ENCODE measurements at regions not wholly inside any gene's neighbourhood (a gene's known extent, or its start where the extent isn't known, plus 50 kb on each side); places are given as distances from the start of the nearest gene placed in this dataset.

- Histone ChIP-seq H3K4me1 (ENCODE audit: control insufficient read depth in 1 of 2, insufficient read depth in 2 of 2, low read length in 2 of 2) (no peaks in the 10 kb centered on the region), H4K20me1 (ENCODE audit: insufficient read depth) (no peaks in the 10 kb centered on the region), H3K36me3 (ENCODE audit: control insufficient read depth in 1 of 2, insufficient read depth in 2 of 2, low read length in 2 of 2) (no peaks in the 10 kb centered on the region), H3K9me3 (ENCODE audit: control insufficient read depth in 1 of 2, insufficient read depth in 1 of 2, low read depth in 1 of 2, low read length in 2 of 2) (peaks cover 0 to 16% of the 10 kb centered on the region in 2 experiments; a peak in 2 of 4 replicates), H3K4me3 (replicated peaks in 1 of 2; ENCODE audit: low read depth in 1 of 2, low read length in 2 of 2) (no peak overlapping the region), H3K79me2 (ENCODE audit: insufficient read depth, low read length) (no peaks in the 10 kb centered on the region), H3K9ac (ENCODE audit: low read length) (no peak overlapping the region), H3K9me2 (ENCODE audit: insufficient read depth) (no peaks in the 10 kb centered on the region), H3K27ac (ENCODE audit: low read depth, low read length) (no peak overlapping the region), H2AFZ (ENCODE audit: low read depth, low read length, poor library complexity, severe bottlenecking) (no peak overlapping the region), H3K4me2 (ENCODE audit: low read length) (no peak overlapping the region), H3K27me3 (ENCODE audit: insufficient read depth, low read length) (no peaks in the 10 kb centered on the region)
- CTCF ChIA-PET: no interaction called here
- intact Hi-C loops (cut with micrococcal nuclease): no loop called here
- no peak for ATAC-seq
- no peak for DNase-seq (ENCODE audit: low read depth, low spot score)
- no TSS peak for BruUV-seq (replicated peaks)
- TF ChIP-seq EZH2phosphoT487 (IDR thresholded peaks at IDR 0.05; ENCODE audit: borderline replicate concordance) (no peak), SIN3A (IDR thresholded peaks at IDR 0.05; ENCODE audit: low read depth) (no peak), ELF1 (IDR thresholded peaks at IDR 0.05; ENCODE audit: borderline replicate concordance, low read depth) (no peak), SRF (IDR thresholded peaks at IDR 0.05; ENCODE audit: low read depth) (no peak), EGR1 (IDR thresholded peaks at IDR 0.05; ENCODE audit: low read depth) (no peak), POLR2A (IDR thresholded peaks at IDR 0.05; ENCODE audit: borderline replicate concordance, extremely low read depth, insufficient read depth, insufficient read length) (no peak), RAD21 (IDR thresholded peaks at IDR 0.05; ENCODE audit: low read depth) (no peak), SP1 (IDR thresholded peaks at IDR 0.05; ENCODE audit: low read depth) (no peak), MAX (IDR thresholded peaks at IDR 0.05) (no peak), FOSL1 (IDR thresholded peaks at IDR 0.05; ENCODE audit: low read depth) (no peak), JUND (IDR thresholded peaks at IDR 0.05) (no peak), ZNF274 (IDR thresholded peaks at IDR 0.05; ENCODE audit: low read depth, low read length) (no peak), CTCF (IDR thresholded peaks at IDR 0.05 in 2 of 3, conservative IDR thresholded peaks at IDR 0.05 in 1 of 3; ENCODE audit: borderline replicate concordance in 1 of 3, insufficient read depth in 1 of 3, low read depth in 2 of 3, low read length in 2 of 3) (no peak), YY1 (IDR thresholded peaks at IDR 0.05; ENCODE audit: extremely low read depth, insufficient replicate concordance, low read depth, low read length) (no peak), CEBPB (IDR thresholded peaks at IDR 0.05; ENCODE audit: low read depth) (no peak), REST (IDR thresholded peaks at IDR 0.05; ENCODE audit: low read depth) (no peak), TCF7L2 (IDR thresholded peaks at IDR 0.05; ENCODE audit: borderline replicate concordance, extremely low read depth, insufficient read depth, insufficient read length) (no peak), ZFX (IDR thresholded peaks at IDR 0.05) (no peak)
- TF ChIP-seq, protein P1, sequence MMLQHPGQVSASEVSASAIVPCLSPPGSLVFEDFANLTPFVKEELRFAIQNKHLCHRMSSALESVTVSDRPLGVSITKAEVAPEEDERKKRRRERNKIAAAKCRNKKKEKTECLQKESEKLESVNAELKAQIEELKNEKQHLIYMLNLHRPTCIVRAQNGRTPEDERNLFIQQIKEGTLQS (IDR thresholded peaks at IDR 0.05): no peak
- RAD21 ChIA-PET (ENCODE audit: low non-redundant PET in 1 of 2, low total read pairs in 2 of 2, uncharacterized antibody in 2 of 2, unreplicated experiment in 2 of 2): no interaction called here
- POLR2A ChIA-PET: no interaction called here
These were observed 215.6 kb downstream of the LIG4 start for GRCh38 chr13:107999751-108000150.
